NB4 (cell line): ENCODE measurements at regions not wholly inside any gene's neighbourhood (a gene's known extent, or its start where the extent isn't known, plus 50 kb on each side); places are given as distances from the start of the nearest gene placed in this dataset.

Source experiments
- MAX ChIP-seq: IDR thresholded peaks from 2 replicates; pipeline ENCODE4 v1.6.1; 2011; ENCODE audit warnings: low read depth, low read length
- POLR2A ChIP-seq: IDR thresholded peaks from 2 replicates; pipeline ENCODE4 v1.6.1; 2011; ENCODE audit warnings: mild to moderate bottlenecking; ENCODE audit not compliant: insufficient read length; ENCODE audit errors: extremely low read depth
- TF ChIP-seq, protein P1 (sequence below): IDR thresholded peaks from one replicate; pipeline ENCODE4 v1.5.1; 2012; ENCODE audit warnings: low read depth, low read length

- TF ChIP-seq POLR2A, result no peak
- TF ChIP-seq, protein P1, sequence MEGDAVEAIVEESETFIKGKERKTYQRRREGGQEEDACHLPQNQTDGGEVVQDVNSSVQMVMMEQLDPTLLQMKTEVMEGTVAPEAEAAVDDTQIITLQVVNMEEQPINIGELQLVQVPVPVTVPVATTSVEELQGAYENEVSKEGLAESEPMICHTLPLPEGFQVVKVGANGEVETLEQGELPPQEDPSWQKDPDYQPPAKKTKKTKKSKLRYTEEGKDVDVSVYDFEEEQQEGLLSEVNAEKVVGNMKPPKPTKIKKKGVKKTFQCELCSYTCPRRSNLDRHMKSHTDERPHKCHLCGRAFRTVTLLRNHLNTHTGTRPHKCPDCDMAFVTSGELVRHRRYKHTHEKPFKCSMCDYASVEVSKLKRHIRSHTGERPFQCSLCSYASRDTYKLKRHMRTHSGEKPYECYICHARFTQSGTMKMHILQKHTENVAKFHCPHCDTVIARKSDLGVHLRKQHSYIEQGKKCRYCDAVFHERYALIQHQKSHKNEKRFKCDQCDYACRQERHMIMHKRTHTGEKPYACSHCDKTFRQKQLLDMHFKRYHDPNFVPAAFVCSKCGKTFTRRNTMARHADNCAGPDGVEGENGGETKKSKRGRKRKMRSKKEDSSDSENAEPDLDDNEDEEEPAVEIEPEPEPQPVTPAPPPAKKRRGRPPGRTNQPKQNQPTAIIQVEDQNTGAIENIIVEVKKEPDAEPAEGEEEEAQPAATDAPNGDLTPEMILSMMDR, result no peak
- no peak for TF ChIP-seq MAX
Observed at GRCh38 chr2:194289712-194290346, 1367.2 kb upstream of the SLC39A10 start.
